HCEC 1CT (cell line): ENCODE measurements at regions not wholly inside any gene's neighbourhood (a gene's known extent, or its start where the extent isn't known, plus 50 kb on each side); places are given as distances from the start of the nearest gene placed in this dataset.

Experiments
- DNase-seq: peaks from one replicate; pipeline ENCODE4 v3.0.0-alpha.2; 2017

DNA sequence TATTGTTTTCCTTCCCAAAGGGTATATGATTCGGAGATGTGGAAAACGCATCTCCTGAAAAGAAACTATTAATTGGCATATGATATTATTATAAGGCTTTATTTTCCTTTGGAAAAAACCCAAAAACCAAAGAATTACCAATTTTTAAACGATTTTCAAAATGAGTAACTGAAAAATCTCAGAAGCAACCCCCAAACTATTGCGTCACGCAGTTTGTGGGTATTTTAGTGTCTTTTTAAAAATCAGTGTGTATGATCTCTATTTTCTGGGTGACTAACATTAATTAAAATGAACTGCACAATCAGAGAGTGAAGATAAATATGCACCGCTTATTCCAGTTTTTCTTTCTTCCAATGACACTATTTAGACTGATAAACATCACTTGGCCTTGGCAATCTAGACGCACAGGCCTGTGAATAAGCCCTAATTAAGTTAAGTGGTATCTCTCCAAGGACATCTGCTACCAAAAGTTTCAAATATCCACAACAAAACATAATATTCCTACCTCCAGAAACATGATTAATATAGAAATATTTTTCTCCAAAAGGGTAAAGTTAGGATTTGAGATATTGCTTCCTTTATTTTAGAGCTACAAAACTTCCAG is 511.5 kb upstream of the FAM241A start:
- no peak for DNase-seq

- no peak for DNase-seq
These were observed 509.6 kb upstream of the FAM241A start for GRCh38 chr4:111635646-111636045.

DNA sequence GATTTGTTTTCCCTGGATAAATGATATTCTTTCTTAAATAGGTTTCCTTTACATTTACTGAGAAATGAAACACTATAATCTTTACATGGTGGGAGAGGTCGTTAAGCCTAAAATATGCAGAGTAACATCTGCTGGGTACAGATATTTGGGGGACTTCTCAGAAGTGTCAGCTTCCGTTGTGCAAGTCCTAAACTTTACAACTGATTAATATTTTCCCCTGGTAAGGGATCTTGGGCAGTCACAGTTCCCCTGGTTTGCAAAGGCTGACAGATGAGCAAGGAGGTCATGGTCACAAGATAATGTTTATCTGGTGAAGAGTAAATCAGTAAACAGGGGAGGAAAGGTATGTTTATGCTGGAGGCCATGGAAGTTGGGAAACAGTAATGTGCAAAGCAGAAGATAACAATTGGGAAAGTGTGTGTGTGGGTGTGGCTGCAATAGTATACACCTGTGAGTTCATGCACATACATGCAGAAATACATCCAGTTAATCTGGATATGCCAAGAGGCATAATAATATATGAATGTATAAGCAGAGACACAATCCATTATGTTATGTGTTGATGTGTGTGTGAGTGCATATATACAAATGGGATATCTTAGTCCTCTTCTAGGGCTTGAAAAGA is 508.2 kb upstream of the FAM241A start:
- no peak for DNase-seq

DNA sequence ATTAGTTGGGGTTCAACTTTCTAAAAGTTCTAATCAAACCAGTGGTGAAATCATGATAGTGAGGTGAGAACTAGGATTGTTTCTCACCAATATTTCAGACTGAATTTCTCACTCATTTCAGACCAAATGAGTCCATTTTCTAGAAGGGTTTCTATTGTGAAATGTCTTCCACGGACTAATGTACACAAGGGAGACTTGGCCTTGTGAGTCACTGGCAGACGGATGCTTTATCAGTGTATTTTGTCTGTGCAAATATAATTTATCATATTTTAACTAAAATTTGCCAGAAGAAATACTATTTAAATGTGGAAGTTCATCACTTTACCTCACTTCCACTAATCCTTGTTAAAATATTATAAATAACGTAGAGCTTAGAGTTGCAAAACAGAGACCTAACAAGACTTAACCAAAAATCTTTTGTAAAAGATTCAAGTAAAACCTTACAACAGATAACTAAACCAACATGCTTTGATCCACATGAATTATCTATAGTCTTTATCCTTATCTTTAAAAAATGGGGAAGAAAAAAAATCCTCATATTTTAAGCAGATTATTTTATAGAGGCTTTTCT is 506.0 kb upstream of the FAM241A start:
- peak; percentile 38 for DNase-seq

DNA sequence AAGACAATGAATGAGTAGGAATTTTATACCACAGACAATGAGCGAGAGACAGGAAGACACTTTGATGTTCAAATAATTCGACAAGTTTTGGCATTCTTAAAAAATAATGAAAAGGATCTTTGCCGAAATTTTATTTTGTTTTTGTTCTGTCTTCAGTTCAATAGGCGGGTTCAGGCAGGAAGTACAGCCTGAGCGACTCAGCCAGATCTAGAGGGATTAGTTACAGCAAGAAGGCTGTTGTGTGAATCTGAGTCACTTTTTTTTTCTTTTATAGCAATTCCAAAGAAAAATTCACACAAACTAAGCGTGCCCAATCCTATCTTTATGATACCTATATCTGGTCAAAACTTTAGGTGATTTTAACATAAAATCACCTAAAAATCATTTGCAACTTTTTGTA is 505.4 kb upstream of the FAM241A start:
- peak; percentile 48 for DNase-seq

GRCh38 chr4:111641813-111642579 is 503.3 kb upstream of the FAM241A start:
- peak; percentile 78 for DNase-seq

GRCh38 chr4:111648056-111648455 is 497.2 kb upstream of the FAM241A start:
- no peak for DNase-seq

GRCh38 chr4:111649308-111649707 is 495.9 kb upstream of the FAM241A start:
- no peak for DNase-seq

- no peak for DNase-seq
These were observed 495.1 kb upstream of the FAM241A start for GRCh38 chr4:111650146-111650545.

DNA sequence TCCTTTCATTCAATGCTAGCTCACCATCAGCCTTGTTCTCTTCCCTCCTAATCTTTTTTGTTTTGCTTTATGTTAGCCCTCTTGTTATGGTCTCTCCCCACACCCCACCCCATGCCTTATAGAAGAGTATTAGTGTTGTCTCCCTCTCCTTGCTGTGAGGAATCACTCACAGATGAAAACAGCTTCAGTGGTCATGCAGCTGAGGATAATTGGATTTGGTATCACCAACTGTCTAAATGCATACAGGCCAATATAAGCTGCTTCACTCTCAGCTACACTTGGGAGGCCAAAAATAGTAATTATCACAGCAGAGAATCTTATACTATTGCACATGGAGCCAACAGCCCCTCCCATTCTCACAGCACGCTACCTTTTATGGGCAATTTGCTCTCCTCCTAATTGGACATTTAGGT is 494.6 kb upstream of the FAM241A start:
- DNase-seq = no peak

GRCh38 chr4:111652236-111652635 is 493.0 kb upstream of the FAM241A start:
- no peak for DNase-seq

DNA sequence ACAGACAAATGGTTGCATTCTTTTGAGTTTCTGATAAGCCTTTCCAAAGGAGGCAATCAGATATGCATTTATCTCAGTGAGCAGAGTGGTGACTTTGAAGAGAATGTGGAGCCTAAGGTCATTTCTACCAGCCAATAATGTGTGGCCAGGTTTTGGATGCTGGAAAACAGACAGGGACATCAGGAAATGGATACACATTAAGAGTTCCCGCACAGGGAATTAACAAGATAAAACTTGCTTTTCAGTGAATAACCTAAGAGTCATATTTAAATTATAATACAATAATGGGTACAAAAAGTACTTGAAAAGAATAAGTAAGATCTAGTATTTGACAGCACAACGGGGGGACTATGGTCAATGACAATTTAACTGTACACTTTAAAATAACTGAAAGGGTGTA is 492.3 kb upstream of the FAM241A start:
- no peak for DNase-seq

DNA sequence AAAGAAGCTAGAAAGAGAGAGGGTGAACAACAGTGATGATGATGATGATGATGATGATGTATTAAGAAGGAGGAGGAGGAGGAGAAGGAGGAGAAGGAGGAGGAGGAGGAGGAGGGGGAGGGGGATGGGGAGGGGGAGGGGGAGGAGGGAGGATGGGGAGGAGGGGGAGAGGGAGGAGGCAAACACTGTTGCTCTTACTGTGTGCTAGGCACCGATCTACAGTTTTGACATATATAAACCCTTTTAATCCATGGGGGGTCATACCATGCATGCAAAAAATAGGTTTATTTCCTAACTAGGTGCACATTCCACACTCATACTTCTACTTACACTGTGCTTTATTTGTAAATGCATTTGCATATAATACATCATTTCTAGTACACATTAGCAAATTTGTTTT is 482.8 kb upstream of the FAM241A start:
- DNase-seq = no peak

DNA sequence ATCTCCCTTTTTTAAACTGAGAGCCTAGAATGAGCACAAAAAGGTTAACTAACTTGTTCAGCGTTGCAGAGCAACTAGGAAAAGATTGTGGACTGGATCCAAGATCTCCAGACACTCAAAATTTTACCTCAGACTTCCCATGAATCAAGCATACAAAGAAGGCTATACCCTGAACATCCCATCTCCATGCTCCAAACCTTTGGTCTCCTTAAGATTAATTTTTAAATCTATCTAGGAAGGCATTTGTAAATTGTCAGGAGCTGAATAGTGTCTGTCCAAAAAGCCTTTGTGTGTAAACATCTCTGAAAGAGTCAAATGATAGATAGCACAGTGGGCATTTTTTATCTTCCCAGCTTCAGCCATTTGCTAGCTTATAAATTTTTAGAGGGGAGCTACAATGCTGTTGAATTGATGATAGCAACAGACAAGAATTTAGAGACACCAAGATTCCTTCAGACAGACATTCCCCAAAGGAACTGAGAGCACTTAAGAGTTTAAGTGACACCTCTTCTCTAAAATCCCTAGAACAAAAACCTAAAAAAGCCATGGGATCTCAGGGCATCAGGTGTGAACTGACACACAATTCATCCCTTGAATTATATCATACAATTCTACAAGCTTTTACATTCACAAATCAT is 480.8 kb upstream of the FAM241A start:
- no peak for DNase-seq

- DNase-seq = no peak
These were observed 478.4 kb upstream of the FAM241A start for GRCh38 chr4:111666826-111667360.

- DNase-seq = no peak
These were observed 473.5 kb upstream of the FAM241A start for GRCh38 chr4:111671756-111672155.

DNA sequence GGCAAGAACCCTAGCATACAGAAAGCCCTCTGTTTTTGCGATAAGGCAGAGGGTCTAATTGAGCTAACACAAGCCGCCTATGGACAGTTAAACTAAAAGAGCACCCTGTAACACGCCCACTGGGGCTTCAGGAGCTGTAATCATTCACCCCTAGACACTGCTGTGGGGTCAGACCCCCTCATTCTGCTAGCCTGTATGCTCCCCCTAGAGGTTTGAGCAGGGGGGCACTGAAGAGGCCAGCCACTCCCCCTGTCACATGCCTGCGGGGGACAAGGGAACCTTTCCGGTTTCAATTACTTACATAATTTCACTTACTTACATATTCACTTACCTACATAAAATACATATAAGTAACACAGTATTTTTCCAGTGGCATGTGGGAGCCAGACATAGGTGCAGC is 469.5 kb upstream of the FAM241A start:
- no peak for DNase-seq

DNA sequence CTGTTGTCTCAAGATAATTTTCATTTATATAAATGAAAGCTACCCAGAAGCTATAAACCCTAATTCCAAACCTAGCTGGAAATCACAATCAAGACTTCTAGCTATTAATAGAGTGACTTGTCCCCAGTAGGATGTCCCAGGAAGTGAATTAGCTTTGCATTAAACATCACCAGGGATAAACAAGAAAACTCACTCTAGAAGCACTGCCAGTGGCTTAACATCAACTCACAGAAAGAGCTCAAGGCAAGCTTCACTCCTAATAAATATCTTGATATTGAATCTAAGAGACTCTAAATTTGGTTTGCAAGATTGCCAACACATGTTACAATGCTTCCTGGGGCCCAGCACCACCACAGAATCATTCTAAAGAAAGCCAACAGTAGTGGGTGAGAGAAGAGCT is 468.7 kb upstream of the FAM241A start:
- DNase-seq = no peak

DNA sequence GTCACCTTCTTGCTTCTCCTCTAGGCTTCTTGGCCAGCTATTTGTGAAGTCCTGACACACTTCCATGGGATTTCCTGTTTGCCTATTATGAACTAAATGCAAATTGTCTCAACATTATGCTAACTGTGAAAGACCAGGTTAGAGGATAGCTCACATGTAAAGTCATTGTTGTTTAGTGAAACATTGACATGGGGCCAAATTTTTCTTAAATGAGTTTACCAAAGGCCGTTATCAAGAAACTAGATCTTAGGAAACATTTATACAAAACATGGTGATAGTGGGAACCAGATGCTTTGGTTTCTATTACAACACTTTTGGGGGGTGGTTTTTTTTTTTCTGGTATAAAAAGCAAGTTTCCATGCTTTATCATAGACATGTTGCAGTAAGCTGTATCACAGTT is 466.8 kb upstream of the FAM241A start:
- peak; percentile 53 for DNase-seq

DNA sequence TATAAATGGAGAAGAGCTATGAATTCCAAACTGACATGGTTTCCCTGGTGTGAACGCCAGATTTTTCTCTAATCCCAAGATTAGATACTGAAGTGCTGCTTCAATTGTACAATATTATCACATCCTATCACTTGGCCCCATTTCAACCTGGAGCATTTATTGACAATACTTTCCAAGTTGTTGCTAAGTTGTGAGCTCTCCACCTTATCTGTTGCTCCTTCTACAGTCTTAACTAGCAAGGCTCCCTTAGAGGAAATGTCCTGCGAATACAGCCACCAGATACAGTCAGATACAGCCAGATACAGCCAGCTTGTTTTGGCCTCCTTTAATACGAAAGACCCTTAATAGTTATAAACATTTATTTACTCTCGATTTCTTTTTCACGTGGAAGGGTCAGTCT is 466.3 kb upstream of the FAM241A start:
- DNase-seq = no peak

DNA sequence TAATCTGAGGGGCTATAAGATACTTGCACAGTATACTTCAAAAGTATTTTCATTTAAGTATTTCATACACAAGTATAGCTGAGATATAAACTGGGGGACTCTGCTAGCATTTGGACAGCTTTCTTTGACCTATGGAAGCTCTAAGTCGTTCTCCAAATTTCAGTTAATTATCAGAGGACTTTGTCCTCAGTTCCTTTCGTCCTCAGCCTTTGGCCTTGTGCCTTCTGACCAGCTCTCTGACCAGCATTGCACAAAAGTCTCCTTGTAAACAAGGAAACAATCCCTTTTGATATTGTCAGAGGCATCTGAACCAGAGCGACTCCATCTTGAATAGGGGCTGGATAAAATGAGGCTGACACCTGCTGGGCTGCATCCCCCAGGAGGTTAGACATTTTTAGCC is 464.0 kb upstream of the FAM241A start:
- no peak for DNase-seq

- DNase-seq = no peak
These were observed 463.5 kb upstream of the FAM241A start for GRCh38 chr4:111681751-111682150.

DNA sequence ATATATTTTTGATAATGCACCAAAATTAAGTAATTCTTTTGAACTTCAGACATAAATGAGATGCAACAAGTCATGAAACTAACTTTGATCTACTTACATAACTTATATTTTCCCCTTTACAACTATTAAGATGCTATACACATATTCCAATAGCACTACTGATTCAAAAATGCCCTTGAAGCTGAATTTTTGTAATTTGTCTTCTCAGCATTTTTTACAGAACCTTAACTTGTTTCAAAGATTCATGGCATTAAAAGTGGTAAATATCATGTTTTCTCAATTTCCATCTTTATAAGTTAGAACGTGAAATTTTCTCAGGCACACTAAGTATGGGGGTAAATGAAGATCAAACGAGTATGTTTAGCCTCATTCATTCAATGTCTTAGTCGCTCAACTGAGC is 460.0 kb upstream of the FAM241A start:
- DNase-seq = no peak
